Neuronal stem cell (in vitro differentiated cells): ENCODE measurements at regions not wholly inside any gene's neighbourhood (a gene's known extent, or its start where the extent isn't known, plus 50 kb on each side); places are given as distances from the start of the nearest gene placed in this dataset.

Experiments used
- DNase-seq: peaks from one replicate; pipeline ENCODE4 v3.0.0-alpha.2; 2013; ENCODE audit warnings: low spot score
- H2AFZ ChIP-seq: one replicate; pipeline ENCODE4 v1.6.1; 2013; ENCODE audit warnings: mild to moderate bottlenecking, low read length, inconsistent platforms
- H2AK5ac ChIP-seq: 2 replicates; pipeline ENCODE4 v1.6.1; 2013; ENCODE audit warnings: low read depth, mild to moderate bottlenecking, inconsistent platforms, low read length, moderate library complexity, mixed read lengths
- H2BK120ac ChIP-seq: 2 replicates; pipeline ENCODE4 v1.6.1; 2013; ENCODE audit warnings: low read depth, mild to moderate bottlenecking, inconsistent platforms, low read length, moderate library complexity, mixed read lengths
- H2BK12ac ChIP-seq: one replicate; pipeline ENCODE4 v1.6.1; 2013; ENCODE audit warnings: low read length, inconsistent platforms
- H2BK15ac ChIP-seq: 2 replicates; pipeline ENCODE4 v1.6.1; 2013; ENCODE audit warnings: mild to moderate bottlenecking, low read length, inconsistent platforms, mixed read lengths
- H2BK5ac ChIP-seq: one replicate; pipeline ENCODE4 v1.6.1; 2013; ENCODE audit warnings: inconsistent platforms, mild to moderate bottlenecking, low read length, moderate library complexity
- H3K14ac ChIP-seq: one replicate; pipeline ENCODE4 v1.6.1; 2013; ENCODE audit warnings: low read length, inconsistent platforms
- H3K18ac ChIP-seq: 2 replicates; pipeline ENCODE4 v1.6.1; 2013; ENCODE audit warnings: low read length, inconsistent platforms
- H3K23ac ChIP-seq: 2 replicates; pipeline ENCODE4 v1.6.1; 2013; ENCODE audit warnings: low read depth, mild to moderate bottlenecking, mixed read lengths, low read length, inconsistent platforms; ENCODE audit not compliant: poor library complexity
- H3K27ac ChIP-seq: replicated peaks from 3 replicates; pipeline ENCODE4 v1.5.1; 2013; ENCODE audit warnings: low read length, inconsistent platforms
- H3K27me3 ChIP-seq, 3 experiments: 2 replicates each; pipeline ENCODE4 v1.6.1; 2013; ENCODE audit warnings: low read length in 3 of 3, mild to moderate bottlenecking in 2 of 3, inconsistent platforms in 1 of 3, low read depth in 1 of 3, mixed read lengths in 1 of 3, moderate library complexity in 1 of 3; ENCODE audit not compliant: control insufficient read depth in 3 of 3, insufficient read depth in 3 of 3
- H3K36me3 ChIP-seq, 2 donors: replicated peaks in 1 of 2; 2 replicates each; pipeline ENCODE4 v1.6.1; 2013; ENCODE audit warnings: low read length in 2 of 2; ENCODE audit not compliant: control insufficient read depth in 2 of 2, insufficient read depth in 2 of 2
- H3K4ac ChIP-seq: 2 replicates; pipeline ENCODE4 v1.6.1; 2013; ENCODE audit warnings: inconsistent platforms, mild to moderate bottlenecking, low read length, moderate library complexity
- H3K4me1 ChIP-seq, 2 donors: 1 replicate in 1 of 2; 2 replicates in 1 of 2; pipeline ENCODE4 v1.6.1; 2013; ENCODE audit warnings: low read length in 2 of 2, low read depth in 1 of 2; ENCODE audit not compliant: control insufficient read depth in 2 of 2, insufficient read depth in 1 of 2
- H3K4me2 ChIP-seq: one replicate; pipeline ENCODE4 v1.6.1; 2013; ENCODE audit warnings: mild to moderate bottlenecking, low read length, inconsistent platforms; ENCODE audit not compliant: insufficient read depth, poor library complexity, severe bottlenecking
- H3K4me3 ChIP-seq, 2 donors: 2 replicates each; pipeline ENCODE4 v1.5.1; 2013; ENCODE audit warnings: low read length in 2 of 2, mild to moderate bottlenecking in 2 of 2, inconsistent platforms in 1 of 2, moderate library complexity in 1 of 2
- H3K79me1 ChIP-seq: one replicate; pipeline ENCODE4 v1.6.1; 2013; ENCODE audit warnings: low read depth, mild to moderate bottlenecking, inconsistent platforms, low read length, moderate library complexity
- H3K9ac ChIP-seq: one replicate; pipeline ENCODE4 v1.6.1; 2013; ENCODE audit warnings: mild to moderate bottlenecking, low read depth, low read length, inconsistent platforms; ENCODE audit not compliant: poor library complexity
- H3K9me3 ChIP-seq, 2 donors: replicated peaks in 1 of 2; 2 replicates each; pipeline versions ENCODE3 to v1.6.1; 2013; ENCODE audit warnings: low read length in 2 of 2, mild to moderate bottlenecking in 2 of 2, inconsistent platforms in 1 of 2, low read depth in 1 of 2, mixed read lengths in 1 of 2, moderate library complexity in 1 of 2; ENCODE audit not compliant: control insufficient read depth in 2 of 2, insufficient read depth in 1 of 2
- H4K8ac ChIP-seq: one replicate; pipeline ENCODE4 v1.6.1; 2013; ENCODE audit warnings: low read depth, mild to moderate bottlenecking, inconsistent platforms, low read length, moderate library complexity
- H4K91ac ChIP-seq: one replicate; pipeline ENCODE4 v1.6.1; 2013; ENCODE audit warnings: low read length, low read depth, mild to moderate bottlenecking, inconsistent platforms; ENCODE audit not compliant: poor library complexity
- WGBS, 2 donors: extraction: QIAGEN DNeasy Blood & Tissue Kit; methylation state at CpG; one replicate each; pipeline ENCODE4 v1.1.7; 2013; ENCODE audit warnings: missing lambda C conversion rate in 2 of 2, mixed read lengths in 1 of 2; ENCODE audit not compliant: insufficient read length in 2 of 2, insufficient replicate concordance in 1 of 2; ENCODE audit errors: extremely low coverage in 2 of 2; 5-methylcytosine and 5-hydroxymethylcytosine counted together

DNA sequence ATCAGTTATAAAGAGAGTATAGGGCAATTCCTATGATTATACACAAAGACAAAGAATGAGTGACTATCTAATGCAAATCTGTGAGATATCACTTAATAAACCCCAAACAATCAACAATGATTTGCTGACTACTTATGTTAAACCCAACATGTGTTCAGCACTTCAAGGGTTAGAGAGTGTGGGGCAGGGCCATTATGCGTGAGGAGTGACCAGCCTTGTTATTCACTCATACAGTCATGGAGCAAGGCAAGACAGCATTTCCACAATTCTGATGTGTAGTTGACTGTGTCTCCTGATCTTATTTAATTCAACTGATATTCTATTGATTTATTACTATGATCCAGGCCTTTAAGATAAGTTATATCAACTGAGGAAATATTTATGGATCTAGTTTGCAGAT, 251.7 kb downstream of the CYRIA start:
- Histone ChIP-seq H2BK15ac (no peak overlapping the region), H2BK120ac (no peak overlapping the region), H3K9ac (no peak overlapping the region), H2BK12ac (no peak overlapping the region), H3K36me3 (no peaks in the 10 kb centered on the region), H3K18ac (no peak overlapping the region), H3K27ac (no peak overlapping the region), H3K27me3 (no peaks in the 10 kb centered on the region), H4K8ac (no peak overlapping the region), H4K91ac (no peak overlapping the region), H3K4ac (no peak overlapping the region), H2AFZ (no peak overlapping the region), H3K4me1 (peaks cover 0 to 2% of the 10 kb centered on the region in 2 donors), H3K79me1 (no peaks in the 10 kb centered on the region), H3K9me3 (peaks cover 2 to 6% of the 10 kb centered on the region in 2 donors), H3K4me2 (no peak overlapping the region), H3K23ac (no peak overlapping the region), H2BK5ac (no peak overlapping the region), H3K14ac (no peak overlapping the region), H2AK5ac (no peak overlapping the region), H3K4me3 (no peak overlapping the region)
- WGBS, 2 donors: no CpG with 5 or more reads among the region's 1 CpG
- DNase-seq: no peak

DNA sequence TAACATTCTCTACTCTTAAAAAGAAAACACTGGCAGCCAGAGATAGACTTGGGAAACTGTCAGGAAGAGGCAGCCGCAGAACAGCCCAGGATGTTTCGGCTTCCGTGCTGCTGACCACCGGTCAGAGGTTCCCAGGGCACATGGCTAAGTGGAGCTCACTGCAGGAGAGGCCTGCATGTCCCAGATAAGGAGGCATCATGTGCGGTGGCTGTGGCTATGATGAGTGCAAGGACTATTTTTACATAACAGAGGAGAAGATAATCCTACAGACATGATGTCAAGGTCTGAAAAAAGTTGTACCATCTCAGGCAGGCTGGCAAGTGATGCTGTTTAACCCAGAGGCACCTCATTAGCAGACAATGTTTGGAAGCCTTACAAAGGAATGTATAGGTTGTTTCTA, 252.3 kb downstream of the CYRIA start:
- Histone ChIP-seq H2BK120ac (no peak overlapping the region), H2BK15ac (no peak overlapping the region), H3K36me3 (no peaks in the 10 kb centered on the region), H2BK5ac (no peak overlapping the region), H3K27ac (no peak overlapping the region), H3K4me1 (peaks cover 0 to 2% of the 10 kb centered on the region in 2 donors), H3K4ac (no peak overlapping the region), H4K91ac (no peak overlapping the region), H2AK5ac (no peak overlapping the region), H3K4me2 (no peak overlapping the region), H2AFZ (no peak overlapping the region), H3K14ac (no peak overlapping the region), H3K18ac (no peak overlapping the region), H3K23ac (no peak overlapping the region), H2BK12ac (no peak overlapping the region), H3K9ac (no peak overlapping the region), H3K4me3 (no peak overlapping the region), H3K9me3 (peaks cover 2 to 6% of the 10 kb centered on the region in 2 donors), H4K8ac (no peak overlapping the region), H3K27me3 (no peaks in the 10 kb centered on the region), H3K79me1 (no peaks in the 10 kb centered on the region)
- no CpG with 5 or more reads among the region's 5 CpGs for WGBS, 2 donors
- no peak for DNase-seq

DNA sequence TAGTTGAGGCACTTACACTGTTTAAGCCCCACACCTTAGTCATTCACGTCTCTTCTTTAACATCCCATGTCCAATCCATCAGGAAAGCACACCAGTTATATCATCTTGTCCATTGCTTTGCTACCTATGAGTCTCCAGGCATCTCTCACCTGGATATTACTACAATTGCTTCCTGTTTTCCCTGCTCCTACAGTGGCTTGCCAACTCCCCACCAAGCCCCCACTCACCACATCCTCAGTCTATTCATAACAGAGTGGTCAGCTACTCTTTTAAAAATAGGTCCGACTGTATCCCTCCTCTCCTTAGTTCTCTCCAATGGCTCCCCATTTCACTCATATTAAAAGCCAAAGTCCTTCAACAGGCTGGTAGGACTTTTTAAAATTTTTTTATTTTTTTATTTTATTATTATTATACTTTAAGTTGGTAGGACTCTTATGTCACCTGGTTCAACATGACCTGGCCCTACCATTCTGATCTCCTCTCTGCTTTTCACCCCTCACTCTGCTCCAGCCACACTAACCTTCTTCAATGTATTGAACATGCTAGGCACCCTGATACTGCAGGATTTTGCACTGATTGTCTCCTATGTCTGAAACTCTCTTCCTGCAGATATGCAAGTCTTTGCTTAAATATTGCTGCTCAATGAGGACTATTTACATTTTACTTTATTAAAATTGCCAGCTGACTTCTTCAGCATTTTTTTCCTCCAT, 253.2 kb downstream of the CYRIA start:
- Histone ChIP-seq H2AK5ac (no peak overlapping the region), H3K18ac (no peak overlapping the region), H2BK5ac (no peak overlapping the region), H3K4me3 (no peak overlapping the region), H3K27me3 (no peaks in the 10 kb centered on the region), H3K4me2 (no peak overlapping the region), H3K79me1 (no peaks in the 10 kb centered on the region), H2BK120ac (no peak overlapping the region), H2BK15ac (no peak overlapping the region), H3K23ac (no peak overlapping the region), H3K4me1 (peaks cover 1 to 5% of the 10 kb centered on the region in 2 donors), H3K4ac (no peak overlapping the region), H3K27ac (no peak overlapping the region), H4K91ac (no peak overlapping the region), H3K9me3 (peaks cover 2 to 6% of the 10 kb centered on the region in 2 donors), H2AFZ (no peak overlapping the region), H2BK12ac (no peak overlapping the region), H3K14ac (no peak overlapping the region), H3K36me3 (no peaks in the 10 kb centered on the region), H3K9ac (no peak overlapping the region), H4K8ac (no peak overlapping the region)
- DNase-seq: no peak
- no CpG with 5 or more reads among the region's 2 CpGs for WGBS, 2 donors

DNA sequence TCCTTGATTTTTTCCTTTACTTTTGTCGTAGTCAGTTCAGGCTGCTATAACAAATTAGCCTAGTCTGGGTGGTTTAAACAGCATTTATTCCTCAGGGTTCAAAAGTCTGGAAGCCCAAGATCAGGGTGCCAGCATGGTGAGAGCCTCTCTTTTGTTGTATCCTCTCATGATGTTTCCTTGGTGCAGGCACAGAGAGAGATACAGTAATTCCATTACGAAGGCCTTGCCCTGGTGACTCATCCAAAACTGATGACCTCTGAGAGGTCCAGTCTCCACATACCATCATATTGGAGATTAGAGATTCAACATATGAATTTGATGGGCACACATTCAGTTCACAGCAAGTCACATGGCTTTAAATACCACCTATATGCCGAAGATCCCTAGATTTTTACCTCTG, 253.8 kb downstream of the CYRIA start:
- Histone ChIP-seq H3K4ac (no peak overlapping the region), H3K23ac (no peak overlapping the region), H2AK5ac (no peak overlapping the region), H3K36me3 (no peaks in the 10 kb centered on the region), H2AFZ (no peak overlapping the region), H2BK120ac (no peak overlapping the region), H3K27me3 (no peaks in the 10 kb centered on the region), H3K4me1 (peaks cover 8% of the 10 kb centered on the region in 2 donors), H3K4me2 (no peak overlapping the region), H2BK5ac (no peak overlapping the region), H2BK15ac (no peak overlapping the region), H3K27ac (no peak overlapping the region), H3K4me3 (no peak overlapping the region), H4K8ac (no peak overlapping the region), H3K9me3 (peaks cover 0 to 6% of the 10 kb centered on the region in 2 donors), H3K14ac (no peak overlapping the region), H3K79me1 (no peaks in the 10 kb centered on the region), H3K9ac (no peak overlapping the region), H3K18ac (no peak overlapping the region), H4K91ac (no peak overlapping the region), H2BK12ac (no peak overlapping the region)
- WGBS, 2 donors: no CpG with 5 or more reads among the region's 3 CpGs
- no peak for DNase-seq
